Suprapubic skin (tissue), 4 donors: ENCODE measurements at regions not wholly inside any gene's neighbourhood (a gene's known extent, or its start where the extent isn't known, plus 50 kb on each side); places are given as distances from the start of the nearest gene placed in this dataset.

Source experiments
- DNase-seq, 2 donors: peaks; one replicate each; pipeline ENCODE4 v3.0.0-alpha.2; 2019; ENCODE audit warnings: low spot score in 2 of 2
- H3K27ac ChIP-seq: fragments of 200-600 bp; sonication (generic); one replicate; pipeline ENCODE4 v1.5.1; 2019
- H3K27me3 ChIP-seq: fragments of 200-600 bp; sonication (generic); one replicate; pipeline ENCODE4 v1.5.1; 2019
- H3K36me3 ChIP-seq: fragments of 200-600 bp; sonication (generic); one replicate; pipeline ENCODE4 v1.5.1; 2019
- H3K4me1 ChIP-seq: fragments of 200-600 bp; sonication (generic); one replicate; pipeline ENCODE4 v1.5.1; 2019
- H3K4me3 ChIP-seq: fragments of 200-600 bp; sonication (generic); one replicate; pipeline ENCODE4 v1.5.1; 2019; ENCODE audit warnings: mild to moderate bottlenecking
- H3K9me3 ChIP-seq: fragments of 200-600 bp; sonication (generic); one replicate; pipeline ENCODE4 v1.5.1; 2019
- EP300 ChIP-seq: sonication (generic); formaldehyde crosslinking; IDR thresholded peaks from one replicate; pipeline ENCODE4 v1.6.1; 2017; ENCODE audit warnings: antibody characterized with exemption
- POLR2A ChIP-seq, 2 donors: fragments of 450-650 bp; IDR thresholded peaks; one replicate each; pipeline ENCODE4 v1.6.1; 2017; ENCODE audit warnings: antibody characterized with exemption in 2 of 2, mild to moderate bottlenecking in 2 of 2, moderate library complexity in 2 of 2
- POLR2AphosphoS5 ChIP-seq, 3 donors: sonication (generic); formaldehyde crosslinking; IDR thresholded peaks; one replicate each; pipeline ENCODE4 v1.6.1; 2017; ENCODE audit warnings: antibody characterized with exemption in 3 of 3
- WGBS: methylation state at CpG from one replicate; pipeline ENCODE4 v1.1.5; 2018; 5-methylcytosine and 5-hydroxymethylcytosine counted together
- TF ChIP-seq, protein P1 (sequence below), 2 donors: fragments of 200-600 bp in 1 of 2; fragments of 450-650 bp in 1 of 2; sonication (generic) in 1 of 2; IDR thresholded peaks; one replicate each; pipeline ENCODE4 v1.5.1; 2016 to 2019; ENCODE audit warnings: antibody characterized with exemption in 2 of 2, mild to moderate bottlenecking in 1 of 2, moderate library complexity in 1 of 2

DNA sequence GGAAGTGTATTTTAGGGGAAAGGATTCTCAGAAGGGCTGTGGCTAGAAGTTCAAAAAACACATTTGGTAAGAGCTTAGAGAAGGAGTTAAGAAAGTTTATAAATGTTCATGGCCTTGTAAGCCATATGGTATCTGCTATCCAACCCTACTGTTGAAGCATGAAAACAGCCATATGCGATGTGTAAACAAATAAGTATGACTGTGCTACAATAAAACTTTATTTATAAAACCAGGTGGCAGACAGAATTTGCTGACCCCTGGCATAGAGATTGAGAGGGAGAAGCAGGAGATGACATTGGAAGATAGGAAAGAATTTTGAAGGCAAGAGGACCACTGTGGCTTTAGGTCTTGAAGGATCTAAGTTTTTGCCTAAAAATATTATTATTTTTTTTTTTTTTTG, 583.5 kb downstream of the DOK5 start:
- Histone ChIP-seq H3K4me3 (no peak overlapping the region), H3K27me3 (no peaks in the 10 kb centered on the region), H3K9me3 (no peaks in the 10 kb centered on the region), H3K4me1 (no peaks in the 10 kb centered on the region), H3K36me3 (no peaks in the 10 kb centered on the region), H3K27ac (no peak overlapping the region)
- WGBS = 94% methylated on average over 1 of the region's 1 CpG
- TF ChIP-seq POLR2AphosphoS5 (IDR thresholded peaks at IDR 0.05) = no peak
- TF ChIP-seq POLR2A (IDR thresholded peaks at IDR 0.05) = no peak
- no peak for TF ChIP-seq EP300
- TF ChIP-seq, protein P1, sequence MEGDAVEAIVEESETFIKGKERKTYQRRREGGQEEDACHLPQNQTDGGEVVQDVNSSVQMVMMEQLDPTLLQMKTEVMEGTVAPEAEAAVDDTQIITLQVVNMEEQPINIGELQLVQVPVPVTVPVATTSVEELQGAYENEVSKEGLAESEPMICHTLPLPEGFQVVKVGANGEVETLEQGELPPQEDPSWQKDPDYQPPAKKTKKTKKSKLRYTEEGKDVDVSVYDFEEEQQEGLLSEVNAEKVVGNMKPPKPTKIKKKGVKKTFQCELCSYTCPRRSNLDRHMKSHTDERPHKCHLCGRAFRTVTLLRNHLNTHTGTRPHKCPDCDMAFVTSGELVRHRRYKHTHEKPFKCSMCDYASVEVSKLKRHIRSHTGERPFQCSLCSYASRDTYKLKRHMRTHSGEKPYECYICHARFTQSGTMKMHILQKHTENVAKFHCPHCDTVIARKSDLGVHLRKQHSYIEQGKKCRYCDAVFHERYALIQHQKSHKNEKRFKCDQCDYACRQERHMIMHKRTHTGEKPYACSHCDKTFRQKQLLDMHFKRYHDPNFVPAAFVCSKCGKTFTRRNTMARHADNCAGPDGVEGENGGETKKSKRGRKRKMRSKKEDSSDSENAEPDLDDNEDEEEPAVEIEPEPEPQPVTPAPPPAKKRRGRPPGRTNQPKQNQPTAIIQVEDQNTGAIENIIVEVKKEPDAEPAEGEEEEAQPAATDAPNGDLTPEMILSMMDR (IDR thresholded peaks at IDR 0.05) = no peak
- DNase-seq = no peak

DNA sequence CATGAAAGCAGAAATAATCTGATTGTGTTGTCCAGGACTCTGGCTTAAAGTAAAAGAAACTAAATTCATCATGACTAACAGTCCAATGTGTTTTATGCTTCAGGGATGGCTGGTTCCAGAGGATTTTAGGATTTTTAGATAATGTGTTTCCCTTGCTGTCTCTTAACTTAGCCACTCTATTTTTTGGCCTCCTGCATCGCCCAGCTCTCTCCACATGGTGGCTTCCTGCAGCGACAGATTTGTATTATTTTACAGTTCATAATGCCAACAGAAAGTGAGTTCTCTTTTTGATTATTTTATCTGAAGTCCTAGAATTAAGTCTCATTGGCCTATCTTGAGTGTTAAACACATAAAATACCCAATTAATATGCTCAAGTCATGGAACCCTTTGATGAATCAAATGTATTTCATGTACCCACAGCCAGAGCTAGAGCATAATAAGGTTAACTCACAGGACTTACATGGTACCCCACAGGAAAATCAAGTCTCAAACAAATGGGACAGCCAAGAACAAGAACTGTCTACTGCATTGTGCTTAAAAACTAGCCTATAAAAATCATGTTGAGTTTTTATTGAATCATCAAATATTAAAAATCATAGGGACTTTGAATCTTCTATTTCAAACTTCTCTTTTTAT, 582.5 kb downstream of the DOK5 start:
- no peaks in the 10 kb centered on the region for H3K4me1 ChIP-seq
- DNase-seq = no peak
- TF ChIP-seq, protein P1 (IDR thresholded peaks at IDR 0.05) = no peak
- TF ChIP-seq EP300 = no peak
- TF ChIP-seq POLR2A (IDR thresholded peaks at IDR 0.05) = no peak
- TF ChIP-seq POLR2AphosphoS5 (IDR thresholded peaks at IDR 0.05) = no peak
- H3K27me3 ChIP-seq = no peaks in the 10 kb centered on the region
- no peak overlapping the region for H3K27ac ChIP-seq
- H3K9me3 ChIP-seq = no peaks in the 10 kb centered on the region
- 54% methylated on average over 2 of the region's 2 CpGs for WGBS
- H3K36me3 ChIP-seq = no peaks in the 10 kb centered on the region
- H3K4me3 ChIP-seq = no peak overlapping the region

GRCh38 chr20:55054453-55054852, 579.1 kb downstream of the DOK5 start:
- Histone ChIP-seq H3K27me3 (no peaks in the 10 kb centered on the region), H3K4me3 (no peak overlapping the region), H3K36me3 (no peaks in the 10 kb centered on the region), H3K4me1 (no peaks in the 10 kb centered on the region), H3K9me3 (no peaks in the 10 kb centered on the region), H3K27ac (no peak overlapping the region)
- no peak for DNase-seq
- WGBS = 89% methylated on average over 3 of the region's 3 CpGs
- no peak for TF ChIP-seq EP300
- no peak for TF ChIP-seq POLR2AphosphoS5 (IDR thresholded peaks at IDR 0.05)
- no peak for TF ChIP-seq POLR2A (IDR thresholded peaks at IDR 0.05)
- TF ChIP-seq, protein P1 (IDR thresholded peaks at IDR 0.05) = no peak

DNA sequence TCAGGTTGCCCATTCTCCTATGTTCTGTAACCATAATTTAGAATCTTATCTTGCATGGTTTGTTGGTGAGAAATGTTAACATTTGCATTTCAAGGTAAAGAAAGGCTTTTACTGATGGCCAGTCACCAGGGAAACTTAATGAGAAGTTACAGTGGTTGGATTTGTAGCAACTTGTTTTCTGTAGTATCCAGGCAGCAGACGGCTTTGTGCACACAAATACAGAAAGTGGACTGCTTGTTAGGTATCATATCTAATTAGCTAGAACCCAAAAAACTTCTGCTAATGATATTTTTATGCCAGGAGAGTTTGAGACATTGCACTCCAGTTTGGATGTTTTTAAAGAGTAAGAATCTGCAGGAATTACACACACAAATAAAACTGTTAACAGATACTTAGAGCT, 578.0 kb downstream of the DOK5 start:
- Histone ChIP-seq H3K27ac (no peak overlapping the region), H3K4me1 (no peaks in the 10 kb centered on the region), H3K27me3 (no peaks in the 10 kb centered on the region), H3K36me3 (no peaks in the 10 kb centered on the region), H3K9me3 (no peaks in the 10 kb centered on the region), H3K4me3 (no peak overlapping the region)
- TF ChIP-seq, protein P1 (IDR thresholded peaks at IDR 0.05) = no peak
- no peak for TF ChIP-seq POLR2AphosphoS5 (IDR thresholded peaks at IDR 0.05)
- no peak for TF ChIP-seq POLR2A (IDR thresholded peaks at IDR 0.05)
- TF ChIP-seq EP300 = no peak
- no peak for DNase-seq
- 74% methylated on average over 1 of the region's 1 CpG for WGBS

GRCh38 chr20:55052459-55052858, 577.1 kb downstream of the DOK5 start:
- H3K4me1 ChIP-seq = no peaks in the 10 kb centered on the region
- H3K27me3 ChIP-seq = no peaks in the 10 kb centered on the region
- H3K9me3 ChIP-seq = no peaks in the 10 kb centered on the region
- H3K4me3 ChIP-seq = no peak overlapping the region
- H3K36me3 ChIP-seq = no peaks in the 10 kb centered on the region
- no peak overlapping the region for H3K27ac ChIP-seq
- 72% methylated on average over 2 of the region's 2 CpGs for WGBS
- DNase-seq = no peak
- TF ChIP-seq, protein P1 (IDR thresholded peaks at IDR 0.05) = no peak
- no peak for TF ChIP-seq POLR2A (IDR thresholded peaks at IDR 0.05)
- no peak for TF ChIP-seq EP300
- TF ChIP-seq POLR2AphosphoS5 (IDR thresholded peaks at IDR 0.05) = no peak
